ENCODE measurements at regions not wholly inside any gene's neighbourhood (a gene's known extent, or its start where the extent isn't known, plus 50 kb on each side); places are given as distances from the start of the nearest gene placed in this dataset.

GRCh38 chr2:147588191-147588590 lies 256.6 kb upstream of the ACVR2A start:
- H4K8ac ChIP-seq (replicated peaks; ENCODE audit: insufficient read length, low read depth, low read length): no peak overlapping the region
- H3K4me2 ChIP-seq (ENCODE audit: insufficient read depth, insufficient read length, low read length): no peak overlapping the region
- no peak overlapping the region for H3K18ac ChIP-seq (ENCODE audit: insufficient read length, low read depth, low read length)
- no peak overlapping the region for H2BK20ac ChIP-seq (ENCODE audit: low read depth, low read length, poor library complexity, severe bottlenecking)
- no peak overlapping the region for H3K23ac ChIP-seq (ENCODE audit: insufficient read length, low read depth, low read length)
- H2BK12ac ChIP-seq (ENCODE audit: insufficient read length, low read depth, low read length): no peak overlapping the region
- WGBS (ENCODE audit: extremely low coverage, insufficient read length, low lambda C conversion rate): no CpG with 5 or more reads among the region's 2 CpGs
- H3T11ph ChIP-seq (ENCODE audit: low read length): no peak overlapping the region
- H3K9me3 Mint-ChIP-seq: peaks cover 8 to 17% of the 10 kb centered on the region in 2 experiments
- H2BK120ac ChIP-seq (ENCODE audit: low read depth, low read length, poor library complexity, severe bottlenecking): no peak overlapping the region
- H3K9me3 ChIP-seq (ENCODE audit: control insufficient read depth, low read depth, low read length): no peaks in the 10 kb centered on the region
- H2BK15ac ChIP-seq (ENCODE audit: low read depth, low read length): no peak overlapping the region
- no peak overlapping the region for H3K9ac ChIP-seq (ENCODE audit: extremely low read depth, insufficient read length, low read length)
- no peak overlapping the region for H4K91ac ChIP-seq (ENCODE audit: insufficient read length, low read depth, low read length)
- no peak overlapping the region for H4K5ac ChIP-seq (ENCODE audit: insufficient read length, low read depth, low read length)
- no peaks in the 10 kb centered on the region for H3K79me2 ChIP-seq (ENCODE audit: insufficient read depth, low read length)
- H2BK5ac ChIP-seq (ENCODE audit: insufficient read length, low read length): no peak overlapping the region
- H3K27me3 ChIP-seq (ENCODE audit: insufficient read depth, low read length): no peaks in the 10 kb centered on the region
- H3K14ac ChIP-seq (ENCODE audit: insufficient read depth, low read length): no peak overlapping the region
- no peaks in the 10 kb centered on the region for H3K23me2 ChIP-seq (ENCODE audit: insufficient read length, low read depth, low read length, poor library complexity, severe bottlenecking)
- H3K27ac ChIP-seq (ENCODE audit: insufficient read length, low read depth, low read length): no peak overlapping the region
- TF ChIP-seq CTCF (conservative IDR thresholded peaks at IDR 0.05): no peak
- no peaks in the 10 kb centered on the region; the same call in 1 of the 2 replicates for H3K27me3 Mint-ChIP-seq (ENCODE audit: low read depth)
- H2AK5ac ChIP-seq (ENCODE audit: insufficient read length, low read length): no peak overlapping the region
- H3K56ac ChIP-seq (ENCODE audit: insufficient read length, low read depth, low read length): no peak overlapping the region
- H3K4ac ChIP-seq (ENCODE audit: low read depth, low read length): no peak overlapping the region
- H2AFZ ChIP-seq (ENCODE audit: low read length): no peak overlapping the region
- H3K27ac Mint-ChIP-seq: no peak overlapping the region; a peak in 1 of 7 replicates
- DNase-seq: no peak
- H3K4me1 ChIP-seq (ENCODE audit: insufficient read depth, low read length): no peaks in the 10 kb centered on the region
- H3K4me1 Mint-ChIP-seq: no peaks in the 10 kb centered on the region
- no peak overlapping the region for H3K4me3 Mint-ChIP-seq
- H3K36me3 Mint-ChIP-seq (ENCODE audit: insufficient read depth in 1 of 3, low read depth in 3 of 3): peaks cover 0 to 17% (median 6%) of the 10 kb centered on the region in 3 experiments; a peak in 5 of 7 replicates
- no peaks in the 10 kb centered on the region for H4K20me1 ChIP-seq (ENCODE audit: control insufficient read depth, insufficient read depth, insufficient read length)
- H3K79me1 ChIP-seq (ENCODE audit: insufficient read depth, low read depth, low read length, poor library complexity, severe bottlenecking): no peaks in the 10 kb centered on the region
